Adrenal gland (tissue), 9 donors: ENCODE measurements at regions not wholly inside any gene's neighbourhood (a gene's known extent, or its start where the extent isn't known, plus 50 kb on each side); places are given as distances from the start of the nearest gene placed in this dataset.

Source experiments
- DNase-seq, 7 donors: peaks; one replicate each; pipeline ENCODE4 v3.0.0-alpha.2; 2019 to 2020
- H3K27ac ChIP-seq, 5 donors: fragments of 200-600 bp; sonication (generic) in 4 of 5; 1 replicate in 3 of 5; 2 replicates in 2 of 5; pipeline versions ENCODE4 v1.5.1 to v1.8.0; 2016 to 2020; ENCODE audit warnings: mild to moderate bottlenecking in 1 of 5
- H3K27me3 ChIP-seq: fragments of 200-600 bp; 2 replicates; pipeline ENCODE4 v1.8.0; 2021
- H3K36me3 ChIP-seq, 2 donors: fragments of 200-600 bp; replicated peaks in 1 of 2; 1 replicate in 1 of 2; 2 replicates in 1 of 2; pipeline versions ENCODE4 v1.5.1 to v1.8.0; 2018 to 2022
- H3K4me1 ChIP-seq, 2 donors: fragments of 200-600 bp; replicated peaks in 1 of 2; 1 replicate in 1 of 2; 2 replicates in 1 of 2; pipeline versions ENCODE4 v1.5.1 to v1.8.0; 2018 to 2021
- H3K4me3 ChIP-seq, 4 donors: fragments of 200-600 bp; sonication (generic) in 3 of 4; one replicate each; pipeline ENCODE4 v1.5.1; 2016 to 2018
- H3K9me3 ChIP-seq, 3 donors: fragments of 200-600 bp; sonication (generic) in 1 of 3; replicated peaks in 1 of 3; 1 replicate in 2 of 3; 2 replicates in 1 of 3; pipeline versions ENCODE4 v1.5.1 to v1.8.0; 2016 to 2021
- POLR2A ChIP-seq, 2 donors: fragments of 450-650 bp; IDR thresholded peaks; one replicate each; pipeline ENCODE4 v1.6.1; 2017; ENCODE audit warnings: antibody characterized with exemption in 2 of 2, mild to moderate bottlenecking in 2 of 2, moderate library complexity in 1 of 2
- WGBS, 4 donors: extraction: QIAGEN DNeasy Blood & Tissue Kit in 2 of 4; methylation state at CpG; one replicate each; pipeline versions ENCODE4 v1.1.5 to v1.1.7; 2013 to 2017; 5-methylcytosine and 5-hydroxymethylcytosine counted together
- intact Hi-C, 2 donors: fragments of 100-400 bp; cut with DNase I; formaldehyde crosslinking; loops; one replicate each; pipeline versions ENCODE4 v1.14.1 to v1.15.0; 2022 to 2023
- TF ChIP-seq, protein P1 (sequence below), 6 experiments: fragments of 450-650 bp in 4 of 6; fragments of 200-600 bp in 2 of 6; sonication (generic) in 1 of 6; IDR thresholded peaks; 1 replicate in 5 of 6; 2 replicates in 1 of 6; pipeline versions ENCODE4 v1.5.1 to v1.8.0; 2016 to 2021; ENCODE audit warnings: antibody characterized with exemption in 6 of 6, mild to moderate bottlenecking in 2 of 6, moderate library complexity in 1 of 6
- donor health status: healthy with polysubstance abuse.
- donor health status: Bipolar disorder and iron deficiency.
- donor health status: DM: yes; HTN: yes; CAD: no.
- donor health status: DM: no; HTN: no; CAD: no.
- donor health status: DM: no; HTN: no; CAD: no.

DNA sequence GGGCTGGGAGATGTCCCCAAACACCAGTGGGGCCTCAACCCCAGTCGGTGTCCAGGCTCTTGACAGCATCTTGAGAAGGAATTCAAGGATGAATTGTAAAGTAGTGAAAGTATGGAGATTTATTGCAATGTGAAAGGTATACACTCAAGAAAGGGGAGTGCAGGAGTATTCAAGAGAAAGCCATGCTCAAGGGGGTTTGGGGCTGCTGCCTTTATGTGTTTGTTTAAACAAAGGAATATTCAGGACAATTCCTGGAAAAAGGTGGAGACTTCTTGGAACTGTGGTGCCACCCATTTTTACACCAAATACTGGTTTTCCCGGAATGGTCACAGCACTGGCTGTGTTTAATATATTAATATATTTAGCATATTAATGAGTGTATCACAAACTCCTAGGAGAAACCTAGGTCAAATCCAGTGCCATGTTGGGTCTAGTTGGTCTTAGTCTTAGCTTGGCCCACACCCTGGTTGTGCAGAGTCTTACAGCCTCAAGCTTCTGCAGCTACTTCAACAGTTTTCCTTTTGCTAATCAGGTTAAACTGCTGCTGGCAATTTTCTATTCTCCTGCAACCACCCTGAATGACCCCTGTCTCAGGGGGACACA is 138.5 kb upstream of the TMTC4 start:
- 44 to 65% (median 55%) methylated on average over 2 of the region's 2 CpGs for WGBS, 4 donors
- Histone ChIP-seq H3K4me1 (no peaks in the 10 kb centered on the region), H3K9me3 (no peaks in the 10 kb centered on the region), H3K27ac (no peak overlapping the region), H3K27me3 (no peaks in the 10 kb centered on the region), H3K36me3 (no peaks in the 10 kb centered on the region), H3K4me3 (no peak overlapping the region)
- no peak for DNase-seq
- intact Hi-C loops: no loop called here
- TF ChIP-seq POLR2A (IDR thresholded peaks at IDR 0.05): no peak
- TF ChIP-seq, protein P1, sequence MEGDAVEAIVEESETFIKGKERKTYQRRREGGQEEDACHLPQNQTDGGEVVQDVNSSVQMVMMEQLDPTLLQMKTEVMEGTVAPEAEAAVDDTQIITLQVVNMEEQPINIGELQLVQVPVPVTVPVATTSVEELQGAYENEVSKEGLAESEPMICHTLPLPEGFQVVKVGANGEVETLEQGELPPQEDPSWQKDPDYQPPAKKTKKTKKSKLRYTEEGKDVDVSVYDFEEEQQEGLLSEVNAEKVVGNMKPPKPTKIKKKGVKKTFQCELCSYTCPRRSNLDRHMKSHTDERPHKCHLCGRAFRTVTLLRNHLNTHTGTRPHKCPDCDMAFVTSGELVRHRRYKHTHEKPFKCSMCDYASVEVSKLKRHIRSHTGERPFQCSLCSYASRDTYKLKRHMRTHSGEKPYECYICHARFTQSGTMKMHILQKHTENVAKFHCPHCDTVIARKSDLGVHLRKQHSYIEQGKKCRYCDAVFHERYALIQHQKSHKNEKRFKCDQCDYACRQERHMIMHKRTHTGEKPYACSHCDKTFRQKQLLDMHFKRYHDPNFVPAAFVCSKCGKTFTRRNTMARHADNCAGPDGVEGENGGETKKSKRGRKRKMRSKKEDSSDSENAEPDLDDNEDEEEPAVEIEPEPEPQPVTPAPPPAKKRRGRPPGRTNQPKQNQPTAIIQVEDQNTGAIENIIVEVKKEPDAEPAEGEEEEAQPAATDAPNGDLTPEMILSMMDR (IDR thresholded peaks at IDR 0.05): no peak

DNA sequence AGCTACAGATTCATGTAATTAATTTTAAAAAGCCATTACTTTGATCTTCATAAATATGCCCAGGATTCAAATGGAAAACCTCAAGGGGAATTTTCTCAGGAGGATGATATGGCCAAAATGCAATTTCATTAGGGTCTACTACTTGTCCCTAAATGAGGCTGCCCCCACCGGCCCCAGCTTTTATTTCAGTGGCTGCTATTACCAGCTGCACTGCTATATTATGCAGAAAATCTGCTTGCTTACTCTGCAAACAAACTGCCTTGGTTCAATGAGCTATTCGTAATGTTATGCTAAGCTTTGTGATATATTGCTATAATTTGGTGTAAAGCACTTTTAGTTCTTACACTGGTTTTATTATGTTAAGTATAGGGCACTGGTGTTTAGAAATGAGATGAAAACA is 137.3 kb upstream of the TMTC4 start:
- intact Hi-C loops: no loop called here
- 57 to 70% (median 63%) methylated on average over 2 of the region's 2 CpGs for WGBS, 4 donors
- no peaks in the 10 kb centered on the region for H3K36me3 ChIP-seq
- H3K27ac ChIP-seq: no peak overlapping the region
- TF ChIP-seq, protein P1 (IDR thresholded peaks at IDR 0.05): no peak
- no peak for TF ChIP-seq POLR2A (IDR thresholded peaks at IDR 0.05)
- no peak overlapping the region for H3K4me3 ChIP-seq
- DNase-seq: no peak
- no peaks in the 10 kb centered on the region for H3K27me3 ChIP-seq
- no peaks in the 10 kb centered on the region for H3K4me1 ChIP-seq
- no peaks in the 10 kb centered on the region for H3K9me3 ChIP-seq

DNA sequence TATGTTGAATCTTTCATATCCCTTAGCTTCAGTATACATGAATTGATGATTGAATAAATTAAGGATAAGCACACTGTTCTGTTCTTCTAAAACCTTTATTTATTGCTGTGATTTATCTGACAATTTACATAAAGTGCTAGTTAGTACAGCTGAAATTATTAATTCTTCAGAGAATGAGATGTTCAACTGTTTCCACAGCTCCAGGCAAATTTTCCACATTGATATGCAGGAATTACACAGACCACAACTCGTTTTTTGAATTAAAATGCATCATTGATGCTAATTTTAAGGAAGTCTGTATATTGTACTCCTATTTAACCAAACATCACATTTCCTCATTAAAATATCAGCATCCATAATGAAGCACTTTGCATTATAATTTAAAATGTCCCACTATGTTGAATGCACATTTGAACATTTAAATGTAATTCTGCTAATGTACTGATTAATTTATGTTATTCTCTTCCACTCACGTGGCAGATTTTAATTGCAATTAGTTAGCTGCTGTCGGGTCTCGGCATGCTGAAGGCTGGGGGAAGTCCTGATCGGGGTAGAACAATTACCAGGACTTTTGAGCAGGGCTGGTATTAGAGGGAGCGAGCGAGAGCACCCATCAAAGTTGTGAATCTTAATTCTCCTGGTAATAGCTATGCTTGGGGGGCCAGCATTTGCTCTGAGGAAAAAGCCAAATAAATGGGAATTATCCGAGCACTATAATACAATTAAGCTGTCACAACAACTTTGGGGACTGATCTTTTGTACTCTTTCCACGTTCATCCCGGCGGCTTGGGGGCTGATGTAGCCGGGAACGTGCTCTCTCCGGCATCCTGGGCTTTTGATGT is 136.7 kb upstream of the TMTC4 start:
- no peaks in the 10 kb centered on the region for H3K4me1 ChIP-seq
- no peak overlapping the region for H3K4me3 ChIP-seq
- 63 to 85% (median 67%) methylated on average over 14 of the region's 14 CpGs for WGBS, 4 donors
- H3K9me3 ChIP-seq: no peaks in the 10 kb centered on the region
- no peaks in the 10 kb centered on the region for H3K36me3 ChIP-seq
- H3K27me3 ChIP-seq: no peaks in the 10 kb centered on the region
- no peak overlapping the region for H3K27ac ChIP-seq
- intact Hi-C loops: no loop called here
- DNase-seq: no peak
- TF ChIP-seq POLR2A (IDR thresholded peaks at IDR 0.05): no peak
- TF ChIP-seq, protein P1 (IDR thresholded peaks at IDR 0.05): no peak

DNA sequence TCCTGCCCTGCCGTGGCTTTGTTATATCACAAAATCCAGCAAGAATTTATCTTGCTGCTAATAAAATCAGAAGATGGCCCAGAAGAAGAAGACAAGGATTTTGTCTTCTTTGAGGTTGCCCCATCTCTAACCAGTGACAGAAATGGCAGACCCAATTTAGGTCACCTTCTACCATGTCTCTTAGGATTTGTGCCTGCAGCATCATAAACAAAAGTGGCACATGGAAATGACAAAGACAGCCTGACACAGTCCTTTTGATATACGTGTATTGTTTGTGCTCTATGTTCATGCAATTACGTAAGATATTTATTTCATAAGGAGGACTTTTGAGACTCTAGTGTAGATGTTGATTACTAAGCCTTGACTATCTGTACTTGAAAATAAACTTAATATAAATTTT is 135.9 kb upstream of the TMTC4 start:
- no peaks in the 10 kb centered on the region for H3K9me3 ChIP-seq
- intact Hi-C loops: no loop called here
- no peaks in the 10 kb centered on the region for H3K36me3 ChIP-seq
- no peaks in the 10 kb centered on the region for H3K4me1 ChIP-seq
- no peak overlapping the region for H3K27ac ChIP-seq
- WGBS, 4 donors: 72 to 78% (median 77%) methylated on average over 3 of the region's 3 CpGs
- H3K4me3 ChIP-seq: no peak overlapping the region
- H3K27me3 ChIP-seq: no peaks in the 10 kb centered on the region
- TF ChIP-seq, protein P1 (IDR thresholded peaks at IDR 0.05): no peak
- TF ChIP-seq POLR2A (IDR thresholded peaks at IDR 0.05): no peak
- DNase-seq: no peak
